ENCODE measurements at regions not wholly inside any gene's neighbourhood (a gene's known extent, or its start where the extent isn't known, plus 50 kb on each side); places are given as distances from the start of the nearest gene placed in this dataset.

DNA sequence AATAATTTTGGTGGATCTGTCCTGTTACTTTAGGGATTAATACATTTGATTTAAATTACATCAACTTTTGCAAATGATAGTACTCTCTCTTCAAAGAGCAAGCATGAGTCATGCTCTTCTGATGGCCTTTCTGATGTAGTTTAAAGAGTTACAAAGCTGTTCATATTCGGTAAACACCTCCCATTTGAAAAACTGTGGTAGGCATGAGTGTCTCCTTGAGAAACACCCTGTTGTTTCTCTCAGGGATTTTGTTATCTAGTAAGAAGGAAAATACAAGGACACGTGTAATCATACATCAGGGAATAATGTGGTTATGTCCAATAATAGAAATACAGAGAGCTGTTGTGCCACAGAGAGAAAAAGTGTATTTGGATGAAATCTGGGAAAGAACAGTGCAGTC, 53.3 kb upstream of the E2F7 start:
- TF ChIP-seq, protein P1, sequence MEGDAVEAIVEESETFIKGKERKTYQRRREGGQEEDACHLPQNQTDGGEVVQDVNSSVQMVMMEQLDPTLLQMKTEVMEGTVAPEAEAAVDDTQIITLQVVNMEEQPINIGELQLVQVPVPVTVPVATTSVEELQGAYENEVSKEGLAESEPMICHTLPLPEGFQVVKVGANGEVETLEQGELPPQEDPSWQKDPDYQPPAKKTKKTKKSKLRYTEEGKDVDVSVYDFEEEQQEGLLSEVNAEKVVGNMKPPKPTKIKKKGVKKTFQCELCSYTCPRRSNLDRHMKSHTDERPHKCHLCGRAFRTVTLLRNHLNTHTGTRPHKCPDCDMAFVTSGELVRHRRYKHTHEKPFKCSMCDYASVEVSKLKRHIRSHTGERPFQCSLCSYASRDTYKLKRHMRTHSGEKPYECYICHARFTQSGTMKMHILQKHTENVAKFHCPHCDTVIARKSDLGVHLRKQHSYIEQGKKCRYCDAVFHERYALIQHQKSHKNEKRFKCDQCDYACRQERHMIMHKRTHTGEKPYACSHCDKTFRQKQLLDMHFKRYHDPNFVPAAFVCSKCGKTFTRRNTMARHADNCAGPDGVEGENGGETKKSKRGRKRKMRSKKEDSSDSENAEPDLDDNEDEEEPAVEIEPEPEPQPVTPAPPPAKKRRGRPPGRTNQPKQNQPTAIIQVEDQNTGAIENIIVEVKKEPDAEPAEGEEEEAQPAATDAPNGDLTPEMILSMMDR (IDR thresholded peaks at IDR 0.05; ENCODE audit: extremely low read depth in 1 of 2, insufficient read depth in 1 of 2, low read depth in 1 of 2, low read length in 2 of 2) = no peak
- no peak for TF ChIP-seq POLR2A (IDR thresholded peaks at IDR 0.05; ENCODE audit: low read depth, low read length)
- no peak for TF ChIP-seq MYC (IDR thresholded peaks at IDR 0.05; ENCODE audit: low read depth, low read length)
- no peak for TF ChIP-seq POLR2AphosphoS5 (IDR thresholded peaks at IDR 0.05; ENCODE audit: insufficient read depth, low read depth, low read length)
- no peak for TF ChIP-seq EZH2 (IDR thresholded peaks at IDR 0.05; ENCODE audit: borderline replicate concordance, low read depth, low read length, severe bottlenecking)

Data from endothelial cell of umbilical vein (primary cell).